ENCODE measurements at regions not wholly inside any gene's neighbourhood (a gene's known extent, or its start where the extent isn't known, plus 50 kb on each side); places are given as distances from the start of the nearest gene placed in this dataset.

DNA sequence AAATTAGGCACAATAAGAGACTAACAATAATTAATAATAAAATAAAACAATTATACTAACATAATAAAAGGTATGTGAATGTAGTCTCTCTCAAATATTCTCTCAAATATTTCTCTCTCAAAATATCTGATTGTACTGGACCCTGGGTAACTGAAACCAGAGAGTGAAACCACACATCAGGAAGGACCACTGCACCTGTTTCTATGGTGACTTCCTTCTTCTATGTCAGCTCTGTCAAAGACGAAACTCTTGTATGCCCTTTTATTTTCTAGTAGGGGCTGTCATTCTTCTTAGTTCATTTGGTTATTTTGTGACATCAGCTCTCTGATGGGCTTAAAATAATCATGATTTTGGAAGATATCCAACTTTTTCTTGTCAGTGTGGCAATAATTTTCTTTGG, 428.0 kb upstream of the TPK1 start:
- FAIRE-seq = no peak
- H3K79me2 ChIP-seq (ENCODE audit: control insufficient read depth, insufficient read depth, low read length) = no peaks in the 10 kb centered on the region
- TF ChIP-seq ZNF197 (CRISPR knock-in tag; IDR thresholded peaks at IDR 0.05; ENCODE audit: low read depth) (no peak), NFE2 (IDR thresholded peaks at IDR 0.05; ENCODE audit: low read depth) (no peak)
- TF ChIP-seq, protein P1, sequence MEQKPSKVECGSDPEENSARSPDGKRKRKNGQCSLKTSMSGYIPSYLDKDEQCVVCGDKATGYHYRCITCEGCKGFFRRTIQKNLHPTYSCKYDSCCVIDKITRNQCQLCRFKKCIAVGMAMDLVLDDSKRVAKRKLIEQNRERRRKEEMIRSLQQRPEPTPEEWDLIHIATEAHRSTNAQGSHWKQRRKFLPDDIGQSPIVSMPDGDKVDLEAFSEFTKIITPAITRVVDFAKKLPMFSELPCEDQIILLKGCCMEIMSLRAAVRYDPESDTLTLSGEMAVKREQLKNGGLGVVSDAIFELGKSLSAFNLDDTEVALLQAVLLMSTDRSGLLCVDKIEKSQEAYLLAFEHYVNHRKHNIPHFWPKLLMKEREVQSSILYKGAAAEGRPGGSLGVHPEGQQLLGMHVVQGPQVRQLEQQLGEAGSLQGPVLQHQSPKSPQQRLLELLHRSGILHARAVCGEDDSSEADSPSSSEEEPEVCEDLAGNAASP (IDR thresholded peaks at IDR 0.05) = no peak
- TF ChIP-seq, protein P2, sequence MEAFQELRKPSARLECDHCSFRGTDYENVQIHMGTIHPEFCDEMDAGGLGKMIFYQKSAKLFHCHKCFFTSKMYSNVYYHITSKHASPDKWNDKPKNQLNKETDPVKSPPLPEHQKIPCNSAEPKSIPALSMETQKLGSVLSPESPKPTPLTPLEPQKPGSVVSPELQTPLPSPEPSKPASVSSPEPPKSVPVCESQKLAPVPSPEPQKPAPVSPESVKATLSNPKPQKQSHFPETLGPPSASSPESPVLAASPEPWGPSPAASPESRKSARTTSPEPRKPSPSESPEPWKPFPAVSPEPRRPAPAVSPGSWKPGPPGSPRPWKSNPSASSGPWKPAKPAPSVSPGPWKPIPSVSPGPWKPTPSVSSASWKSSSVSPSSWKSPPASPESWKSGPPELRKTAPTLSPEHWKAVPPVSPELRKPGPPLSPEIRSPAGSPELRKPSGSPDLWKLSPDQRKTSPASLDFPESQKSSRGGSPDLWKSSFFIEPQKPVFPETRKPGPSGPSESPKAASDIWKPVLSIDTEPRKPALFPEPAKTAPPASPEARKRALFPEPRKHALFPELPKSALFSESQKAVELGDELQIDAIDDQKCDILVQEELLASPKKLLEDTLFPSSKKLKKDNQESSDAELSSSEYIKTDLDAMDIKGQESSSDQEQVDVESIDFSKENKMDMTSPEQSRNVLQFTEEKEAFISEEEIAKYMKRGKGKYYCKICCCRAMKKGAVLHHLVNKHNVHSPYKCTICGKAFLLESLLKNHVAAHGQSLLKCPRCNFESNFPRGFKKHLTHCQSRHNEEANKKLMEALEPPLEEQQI (IDR thresholded peaks at IDR 0.05) = no peak
- H3K4me1 ChIP-seq (replicated peaks in 1 of 2; ENCODE audit: control insufficient read depth in 2 of 2, insufficient read depth in 2 of 2, low read length in 2 of 2) = no peaks in the 10 kb centered on the region
- H2AFZ ChIP-seq (ENCODE audit: low read depth, low read length) = no peak overlapping the region
- H3K36me3 ChIP-seq (ENCODE audit: control insufficient read depth, insufficient read depth, low read length) = no peaks in the 10 kb centered on the region
- no peak overlapping the region for H3K27ac ChIP-seq (ENCODE audit: extremely low read depth, low read depth, low read length)
- intact Hi-C loops (cut with micrococcal nuclease) (no loop called here), in situ Hi-C loops (cut with MboI) (no loop called here)
- WGBS (ENCODE audit: insufficient coverage, low coverage, missing lambda C conversion rate) = 0% methylated on average over 1 of the region's 1 CpG
- no peak overlapping the region for H3K4me2 ChIP-seq (ENCODE audit: insufficient read depth, low read length)
- ChIA-PET CTCF (ENCODE audit: low intra/inter-chr PET ratio) (no interaction called here), POLR2A (no interaction called here)
- H3K27me3 ChIP-seq (ENCODE audit: control insufficient read depth in 2 of 2, insufficient read depth in 2 of 2, low read length in 2 of 2) = no peaks in the 10 kb centered on the region
- H3K9me1 ChIP-seq (ENCODE audit: control insufficient read depth, insufficient read depth, low read length) = no peaks in the 10 kb centered on the region
- BruUV-seq (replicated peaks) = no TSS peak
- H4K20me1 ChIP-seq (replicated peaks; ENCODE audit: control insufficient read depth, insufficient read depth, low read length) = no peaks in the 10 kb centered on the region
- no peak overlapping the region for H3K9ac ChIP-seq (ENCODE audit: insufficient read depth in 1 of 2, low read depth in 2 of 2, low read length in 2 of 2)
- DNase-seq (ENCODE audit: extremely low read depth in 1 of 4, low spot score in 3 of 4) = no peak
- no peak overlapping the region for H3K4me3 ChIP-seq
- no peak for ATAC-seq
- no peaks in the 10 kb centered on the region for H3K9me3 ChIP-seq (replicated peaks; ENCODE audit: control insufficient read depth, insufficient read depth, low read depth, low read length)

Measured in K562 (cell line).